Kidney capillary endothelial cell (primary cell): ENCODE measurements at regions not wholly inside any gene's neighbourhood (a gene's known extent, or its start where the extent isn't known, plus 50 kb on each side); places are given as distances from the start of the nearest gene placed in this dataset.
A peak's percentile ranks its signal among the peaks of the same experiment; 100 is the strongest.
"Not testable (repeated sequence)": the region's sequence is repeated elsewhere in the genome, so short reads cannot be mapped to it uniquely, and the experiment has no call there.

Experiments
- DNase-seq: peaks from one replicate; pipeline ENCODE4 v3.0.0-alpha.2; 2018; ENCODE audit warnings: low spot score

DNA sequence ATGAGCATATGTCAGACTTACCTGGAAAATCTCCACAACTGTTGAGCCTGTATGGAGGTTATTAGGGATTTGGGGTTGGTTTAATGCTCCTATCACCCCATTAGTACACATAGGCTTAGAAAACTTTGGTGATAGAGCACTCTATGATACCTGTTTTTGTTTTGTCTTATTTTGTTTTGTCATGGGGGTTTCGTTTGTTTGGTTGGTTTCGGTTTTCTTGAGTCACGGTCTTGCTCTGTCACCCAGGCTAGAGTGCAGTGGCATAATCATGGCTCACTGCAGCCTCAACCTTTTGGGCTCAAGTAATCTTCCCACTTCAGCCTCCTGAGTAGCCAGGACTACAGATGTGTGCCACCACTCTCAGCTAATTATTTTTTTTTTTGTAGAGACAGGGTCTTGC, 70.0 kb downstream of the MZT1 start:
- no peak for DNase-seq

DNA sequence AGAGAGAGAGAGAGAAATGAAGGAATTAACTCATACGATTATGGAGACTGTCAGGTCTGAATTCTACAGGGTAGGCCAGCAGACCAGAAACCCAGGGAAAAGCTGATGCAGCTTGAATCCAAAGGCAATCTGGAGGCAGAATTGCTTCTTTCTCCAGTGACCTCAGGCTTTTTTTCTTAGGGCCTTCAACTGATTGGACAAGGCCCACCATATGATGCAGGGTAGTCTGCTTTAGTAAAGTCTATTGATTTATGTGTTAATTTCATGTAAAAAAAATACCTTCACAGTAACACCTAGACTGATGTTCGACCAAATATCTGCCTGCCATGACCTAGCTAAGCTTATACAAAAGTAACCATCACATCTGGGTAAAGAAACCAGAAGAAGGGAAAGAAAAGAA, 71.1 kb downstream of the MZT1 start:
- DNase-seq, result no peak

DNA sequence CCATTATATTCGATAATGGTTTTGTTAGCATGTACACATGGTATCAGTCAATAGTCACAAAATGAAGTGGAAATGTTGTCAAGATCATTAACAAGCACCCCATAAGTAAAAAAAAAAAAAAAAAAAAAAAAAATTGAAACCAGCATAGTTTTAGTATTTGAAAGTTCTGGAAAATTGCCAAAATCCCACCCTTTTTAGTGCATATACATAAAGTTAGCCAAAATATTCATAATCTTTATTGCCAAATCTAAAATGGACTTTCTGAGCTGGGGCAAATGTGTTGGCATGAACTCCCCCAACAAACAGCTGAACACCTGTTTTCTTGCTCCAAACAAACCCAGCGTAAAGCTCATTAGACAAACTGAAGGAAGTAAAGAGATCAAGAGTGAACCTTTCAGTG, 73.9 kb downstream of the MZT1 start:
- no peak for DNase-seq

DNA sequence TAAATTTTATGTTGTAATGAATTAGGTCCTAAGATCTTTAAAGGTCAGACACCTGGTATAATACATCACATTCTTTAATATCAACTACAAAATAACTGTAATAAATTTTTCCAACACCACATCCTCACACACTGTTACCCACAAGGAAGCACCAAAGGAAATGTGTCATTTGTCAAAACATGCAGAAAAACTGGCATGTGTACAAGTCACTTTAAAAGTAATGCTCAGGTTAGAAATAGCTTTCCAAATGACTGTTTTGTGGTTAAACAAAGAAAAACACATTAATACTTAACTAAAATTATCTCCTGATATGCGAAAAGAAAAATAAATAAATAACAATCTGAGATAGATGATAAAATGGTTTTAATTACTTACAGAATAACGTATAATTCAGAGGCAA, 74.7 kb downstream of the MZT1 start:
- peak; percentile 61 for DNase-seq

DNA sequence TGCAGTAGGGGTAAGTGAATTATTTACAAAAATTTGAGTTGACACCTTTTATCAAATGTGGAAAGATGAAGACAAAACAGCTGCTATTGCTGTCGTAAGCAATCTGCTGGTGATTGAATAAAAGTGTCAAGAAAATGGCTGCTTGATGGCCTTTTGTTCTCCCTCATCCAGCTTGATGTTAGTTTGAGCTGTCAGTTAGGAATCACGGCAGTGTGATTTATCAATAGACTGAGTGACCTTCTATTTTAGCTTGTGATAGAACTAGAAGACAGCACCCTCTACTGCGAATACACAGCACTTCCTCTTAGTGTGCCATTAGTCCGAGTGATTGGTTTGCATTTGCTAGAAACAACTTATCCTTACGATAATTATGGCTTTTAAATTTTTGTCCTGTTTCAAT, 76.3 kb downstream of the MZT1 start:
- DNase-seq, result no peak

DNA sequence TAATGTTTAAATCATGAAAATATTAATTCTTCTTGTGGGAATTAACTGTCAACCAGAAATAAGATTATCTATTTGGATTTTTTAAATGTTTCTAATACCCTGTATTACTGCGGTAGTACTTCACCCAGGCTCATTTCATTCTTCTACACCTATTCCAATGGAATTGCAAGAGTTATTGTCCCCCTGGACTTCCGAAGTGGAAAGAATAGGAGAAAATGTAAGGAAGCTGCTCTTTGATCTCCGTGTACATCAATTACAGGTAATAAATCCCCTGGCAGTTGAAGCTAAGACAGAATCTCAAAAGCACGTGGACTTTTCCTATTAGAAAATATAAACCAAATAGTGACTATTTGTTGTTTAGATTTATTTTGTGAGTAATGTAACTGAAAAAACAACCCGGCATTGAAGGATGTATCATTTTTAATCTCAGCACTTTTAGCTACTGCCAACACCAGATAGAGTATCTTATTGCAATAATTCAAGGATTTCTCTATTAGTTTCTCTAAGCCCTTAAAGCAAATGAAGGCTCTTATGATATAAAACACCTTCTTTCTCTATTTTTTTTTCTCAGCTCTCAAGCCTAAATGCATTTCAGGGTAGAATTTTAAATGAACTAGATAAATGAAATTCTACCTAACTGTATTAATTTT, 77.3 kb downstream of the MZT1 start:
- no peak for DNase-seq

DNA sequence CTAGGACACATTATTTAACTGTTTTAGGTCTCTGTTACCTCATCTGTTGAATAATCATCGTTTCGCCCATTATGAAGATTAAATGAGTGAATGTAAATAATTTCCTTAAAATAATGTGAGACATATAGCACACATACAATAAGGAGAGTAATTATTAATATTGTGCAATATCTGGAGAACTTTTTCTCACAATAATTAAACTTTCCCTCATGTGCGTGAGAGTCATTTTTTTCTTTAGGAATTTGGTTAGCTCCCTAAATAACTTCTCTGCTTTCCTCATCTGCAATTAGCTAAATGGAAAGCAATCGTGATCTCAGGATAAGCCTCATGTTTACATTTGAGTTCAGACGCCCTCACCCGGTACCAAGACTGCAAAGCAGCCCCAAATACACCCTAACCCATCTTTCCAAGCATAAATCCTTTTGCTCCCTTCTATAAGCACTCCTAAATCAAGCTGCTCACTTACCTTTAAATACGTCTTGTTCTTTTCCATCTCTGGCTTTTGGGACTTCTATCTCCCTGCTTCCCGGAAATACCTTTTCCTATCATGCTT, 78.8 kb downstream of the MZT1 start:
- DNase-seq, result no peak

DNA sequence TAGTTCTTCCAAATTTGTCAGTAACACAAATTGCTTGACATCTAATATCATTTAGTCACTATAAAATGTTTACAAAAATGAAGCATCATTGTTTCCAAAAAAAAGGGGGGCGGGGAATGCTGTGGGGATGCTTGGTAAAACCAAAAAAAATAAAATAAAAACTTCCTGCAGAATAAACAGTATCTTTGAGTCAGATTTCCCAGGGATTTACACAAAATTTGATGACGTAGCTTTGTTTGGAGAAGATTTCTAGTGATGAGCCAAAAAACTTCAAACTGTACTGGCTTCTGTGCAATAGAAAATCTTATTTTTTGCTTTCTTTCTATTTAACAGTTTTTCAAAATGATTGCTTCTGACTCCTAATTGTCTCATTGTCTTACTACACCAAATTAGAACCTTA, 80.0 kb downstream of the MZT1 start:
- DNase-seq, result no peak

DNA sequence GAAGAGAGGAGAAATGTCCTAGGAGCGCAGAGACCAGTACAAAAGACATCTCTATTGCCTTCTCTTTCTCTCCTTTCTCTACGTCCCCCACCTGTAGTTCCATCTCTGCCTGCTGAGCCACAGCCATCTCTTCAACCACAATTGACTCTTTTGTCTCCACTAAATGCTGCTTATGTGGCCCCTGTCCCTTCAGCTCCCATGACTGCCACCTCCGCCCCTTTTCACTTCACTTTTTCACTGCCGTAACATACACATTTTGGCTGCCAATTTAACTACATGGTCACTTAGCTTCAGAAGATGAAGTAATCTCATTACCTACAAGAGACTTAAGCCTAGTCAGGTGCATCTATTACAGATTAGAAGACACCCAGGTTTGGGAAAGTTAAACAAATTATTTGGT, 81.9 kb downstream of the MZT1 start:
- no peak for DNase-seq

DNA sequence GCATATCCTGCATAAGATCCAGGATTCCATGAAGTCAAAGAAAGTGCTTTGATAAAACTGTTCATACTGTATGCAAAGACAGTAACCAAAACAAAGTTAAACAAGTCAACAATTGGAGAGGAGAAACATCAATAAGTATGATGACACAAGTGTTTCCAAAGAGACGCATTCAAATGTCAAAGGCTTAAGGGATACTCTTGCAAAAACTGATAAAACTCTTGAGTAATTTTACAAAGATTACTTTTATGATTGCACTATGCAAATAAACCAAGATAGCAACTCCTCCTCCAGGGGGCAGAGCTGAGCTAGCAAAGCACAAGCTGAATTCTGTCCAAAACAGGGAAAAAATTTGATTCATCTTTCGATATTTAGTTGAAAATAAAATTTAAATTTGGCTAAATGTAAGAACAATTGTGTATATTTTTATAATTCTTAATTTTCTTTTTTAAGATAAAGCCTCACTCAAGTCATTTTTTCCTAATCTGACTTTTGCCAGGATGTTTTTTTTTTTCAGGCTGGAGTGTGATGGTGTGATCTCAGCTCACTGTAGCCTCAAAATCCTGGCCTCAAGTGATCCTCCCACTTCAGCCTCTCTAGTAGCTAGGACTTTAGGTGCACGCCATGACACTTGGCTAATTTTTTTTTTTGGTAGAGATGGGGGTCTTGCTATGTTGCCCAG, 84.0 kb downstream of the MZT1 start:
- peak; percentile 44 for DNase-seq

DNA sequence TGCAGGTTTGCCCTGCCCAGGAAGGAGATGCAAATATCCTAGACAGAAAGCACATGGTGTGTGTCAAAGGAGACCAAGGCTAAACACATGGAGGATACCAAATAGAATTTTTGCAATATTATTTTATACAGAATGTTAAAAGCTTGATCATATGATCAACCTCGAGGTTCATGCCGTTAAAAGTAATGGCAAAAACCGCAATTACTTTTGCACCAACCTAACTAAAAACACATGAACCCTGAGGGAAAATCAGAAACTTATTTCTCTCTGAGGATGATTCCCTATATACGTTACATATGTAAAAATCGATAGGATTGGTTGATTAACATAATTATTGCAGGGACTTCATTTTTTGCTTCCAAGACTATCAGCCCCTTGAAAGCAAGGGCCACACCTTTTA, 88.1 kb downstream of the MZT1 start:
- no peak for DNase-seq

DNA sequence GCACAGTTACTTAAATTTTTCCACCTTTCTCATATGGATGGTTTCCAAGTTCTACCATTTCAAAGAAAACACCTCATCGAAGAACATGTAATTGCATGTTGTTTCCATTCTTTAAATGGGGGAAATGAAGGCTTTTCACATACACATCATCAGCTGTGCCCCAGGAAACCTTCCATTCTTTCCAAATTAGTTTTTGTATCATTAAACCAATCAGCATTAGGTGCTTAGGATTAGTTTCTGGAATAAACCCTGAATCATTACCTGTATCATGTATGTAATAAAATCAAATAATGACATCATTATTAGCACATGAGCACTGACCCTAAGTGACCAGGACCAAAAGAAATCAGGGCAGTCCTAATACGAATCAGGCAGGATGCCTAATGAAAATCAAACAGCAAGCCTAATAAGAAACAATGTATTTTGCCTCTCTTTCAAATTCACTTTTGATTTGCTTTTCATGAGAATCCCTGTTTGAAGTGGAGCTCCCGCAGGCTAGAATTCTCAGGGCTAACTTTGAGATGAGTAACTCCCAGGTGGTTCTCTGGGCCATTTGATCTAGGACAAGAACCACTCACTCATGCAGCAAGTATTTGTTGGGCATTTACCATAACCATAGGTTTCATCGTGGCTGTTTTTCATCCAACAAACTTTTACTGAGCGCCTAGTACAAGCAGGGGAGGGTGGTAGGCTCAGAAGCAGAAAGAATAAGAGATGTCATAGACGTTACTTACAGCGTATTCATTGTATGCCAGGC, 89.2 kb downstream of the MZT1 start:
- DNase-seq, result no peak

DNA sequence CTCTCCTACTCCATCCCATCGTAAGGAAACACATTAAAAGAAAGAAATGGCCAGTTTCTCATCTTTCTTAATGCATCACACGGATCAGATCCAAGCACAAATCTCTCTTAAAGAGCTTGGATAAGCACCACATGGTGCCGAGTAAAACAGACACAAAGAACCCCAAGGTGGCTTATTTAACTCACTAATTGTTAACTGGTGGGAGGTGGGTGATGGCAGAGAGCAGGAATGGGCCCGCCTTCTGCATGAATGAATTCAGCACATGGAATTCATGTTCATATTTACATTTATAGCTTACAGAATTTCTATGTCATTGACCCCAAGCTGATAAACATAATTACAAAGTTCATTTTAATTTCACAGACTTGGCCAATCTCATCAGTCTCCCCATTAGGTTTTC, 89.9 kb downstream of the MZT1 start:
- DNase-seq, result no peak

DNA sequence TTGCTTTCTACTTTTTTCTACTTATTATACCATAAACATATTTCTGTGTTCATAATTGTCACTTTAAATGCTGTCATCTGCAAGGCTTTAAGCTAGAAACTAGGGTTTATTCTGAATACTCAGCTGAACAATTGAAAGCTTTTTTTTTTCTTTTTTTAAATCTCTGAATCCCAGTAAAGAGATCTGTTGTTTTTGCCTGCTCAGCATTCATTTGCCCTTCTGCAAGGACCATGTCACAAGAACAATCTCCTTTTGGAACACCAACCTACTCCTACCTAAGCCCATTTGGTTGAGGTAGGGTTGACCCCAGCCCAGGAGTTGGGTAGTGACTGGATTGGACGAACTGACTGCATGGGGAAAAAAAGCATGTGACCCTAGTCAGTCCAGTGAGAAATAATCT, 92.6 kb downstream of the MZT1 start:
- DNase-seq, result no peak

DNA sequence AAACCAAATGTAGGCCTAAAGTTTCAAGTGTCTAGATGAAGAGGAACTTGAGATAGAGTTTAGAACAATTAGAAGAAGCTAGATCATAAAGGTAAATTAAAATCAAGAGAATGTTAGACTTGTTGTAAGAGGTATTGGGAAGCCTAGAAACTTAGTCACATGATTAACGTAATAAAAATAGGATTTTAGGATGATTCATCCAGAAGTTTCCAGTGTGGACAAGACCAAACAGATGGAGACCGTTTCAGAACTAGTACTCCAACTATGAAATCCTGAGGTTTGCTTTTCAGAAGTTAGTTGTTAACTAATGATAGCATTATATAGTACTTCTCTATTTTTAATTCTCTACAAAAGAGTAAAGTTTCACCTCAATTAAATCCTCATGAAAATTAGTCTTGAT, 104.9 kb downstream of the MZT1 start:
- no peak for DNase-seq

DNA sequence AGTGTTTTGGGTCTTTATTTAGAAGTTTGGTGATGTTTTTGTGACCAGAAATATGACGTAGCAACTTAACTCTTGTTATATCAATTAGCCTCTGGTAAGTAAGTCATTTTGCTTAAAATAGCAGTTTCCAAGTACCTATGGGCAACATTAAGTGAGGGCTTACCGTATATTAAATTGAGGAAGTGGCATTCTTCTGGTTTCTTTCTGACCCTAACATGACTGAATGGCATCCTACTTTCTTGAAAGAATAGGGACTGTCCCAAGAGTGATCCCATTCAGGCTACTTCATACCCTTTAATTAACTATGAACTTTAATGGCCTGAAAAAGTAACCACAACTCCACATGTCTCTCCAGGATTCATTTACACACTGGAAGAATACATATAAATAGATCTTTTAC, 106.6 kb downstream of the MZT1 start:
- no peak for DNase-seq

DNA sequence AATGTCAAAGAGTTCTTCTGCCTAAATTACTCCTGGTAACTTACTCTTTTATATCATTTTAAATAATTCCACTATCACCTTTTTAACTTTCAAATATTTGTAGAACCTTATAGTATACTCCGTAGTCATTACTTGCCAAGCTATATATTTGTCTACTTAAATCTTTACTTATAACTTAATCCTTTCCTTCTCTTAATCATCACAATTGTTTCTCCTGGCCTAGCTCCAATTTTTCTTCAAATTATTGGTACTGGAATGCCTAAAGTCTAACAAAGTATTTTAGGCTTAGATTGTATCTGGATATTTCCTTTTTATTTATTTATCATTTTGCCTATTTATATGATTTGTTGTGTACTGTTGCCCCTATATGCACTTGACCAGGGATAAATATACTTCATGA, 109.5 kb downstream of the MZT1 start:
- no peak for DNase-seq

DNA sequence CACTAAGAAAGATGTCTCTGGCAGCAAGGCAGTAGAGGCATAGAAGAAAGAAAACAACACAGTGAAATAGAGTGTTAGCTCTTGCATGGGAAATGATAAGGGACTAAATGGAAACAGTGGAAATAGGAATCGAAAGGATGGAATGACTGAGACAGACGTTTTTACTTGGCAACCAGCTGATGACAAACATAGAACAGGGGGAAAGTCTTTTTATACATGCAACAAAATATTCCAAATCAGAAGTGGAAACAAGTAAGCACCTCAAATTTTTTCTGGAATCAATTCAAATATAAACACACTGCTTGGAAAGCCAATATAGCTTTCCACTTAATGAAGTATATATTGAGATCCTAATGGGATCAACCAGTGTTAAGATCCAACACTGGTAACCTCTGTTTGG, 110.2 kb downstream of the MZT1 start:
- DNase-seq, result no peak

DNA sequence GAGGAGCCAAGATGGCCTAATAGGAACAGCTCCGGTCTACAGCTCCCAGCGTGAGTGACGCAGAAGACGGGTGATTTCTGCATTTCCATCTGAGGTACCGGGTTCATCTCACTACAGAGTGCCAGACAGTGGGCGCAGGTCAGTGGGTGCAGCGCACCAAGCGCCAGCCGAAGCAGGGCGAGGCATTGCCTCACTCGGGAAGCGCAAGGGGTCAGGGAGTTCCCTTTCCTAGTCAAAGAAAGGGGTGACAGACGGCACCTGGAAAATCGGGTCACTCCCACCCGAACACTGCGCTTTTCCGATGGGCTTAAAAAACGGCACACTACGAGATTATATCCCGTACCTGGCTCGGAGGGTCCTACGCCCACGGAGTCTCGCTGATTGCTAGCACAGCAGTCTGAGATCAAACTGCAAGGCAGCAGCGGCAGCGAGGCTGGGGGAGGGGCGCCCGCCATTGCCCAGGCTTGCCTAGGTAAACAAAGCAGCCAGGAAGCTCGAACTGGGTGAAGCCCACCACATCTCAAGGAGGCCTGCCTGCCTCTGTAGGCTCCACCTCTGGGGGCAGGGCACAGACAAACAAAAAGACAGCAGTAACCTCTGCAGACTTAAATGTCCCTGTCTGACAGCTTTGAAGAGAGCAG, 117.1 kb downstream of the MZT1 start:
- DNase-seq, result not testable (repeated sequence)

DNA sequence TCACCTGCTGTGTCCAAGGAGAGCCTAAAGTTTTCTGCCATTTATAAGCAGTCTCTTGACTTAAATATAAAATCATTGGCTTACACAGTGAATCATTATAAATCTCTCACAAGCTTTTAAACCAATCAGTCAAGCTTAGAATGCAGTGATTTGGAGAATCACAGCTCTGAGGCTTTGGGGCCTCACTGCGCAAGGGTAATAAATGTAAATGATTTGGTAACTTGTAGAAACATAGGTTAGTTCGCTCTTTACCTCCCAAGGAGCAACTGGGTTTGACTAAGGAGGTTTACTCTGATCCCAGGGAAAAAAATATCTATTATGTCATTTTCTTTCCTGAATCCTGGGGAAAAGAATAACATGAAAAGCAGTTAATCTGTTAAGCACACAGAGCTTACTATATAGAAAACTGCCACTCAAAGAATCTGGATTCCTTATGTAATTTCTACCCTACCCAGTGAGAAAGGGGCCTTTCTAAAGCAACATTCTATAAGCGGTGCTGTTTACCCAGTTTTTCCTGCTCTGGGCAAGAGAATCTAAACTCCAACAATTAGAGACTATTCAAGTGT, 128.2 kb downstream of the MZT1 start:
- DNase-seq, result no peak

DNA sequence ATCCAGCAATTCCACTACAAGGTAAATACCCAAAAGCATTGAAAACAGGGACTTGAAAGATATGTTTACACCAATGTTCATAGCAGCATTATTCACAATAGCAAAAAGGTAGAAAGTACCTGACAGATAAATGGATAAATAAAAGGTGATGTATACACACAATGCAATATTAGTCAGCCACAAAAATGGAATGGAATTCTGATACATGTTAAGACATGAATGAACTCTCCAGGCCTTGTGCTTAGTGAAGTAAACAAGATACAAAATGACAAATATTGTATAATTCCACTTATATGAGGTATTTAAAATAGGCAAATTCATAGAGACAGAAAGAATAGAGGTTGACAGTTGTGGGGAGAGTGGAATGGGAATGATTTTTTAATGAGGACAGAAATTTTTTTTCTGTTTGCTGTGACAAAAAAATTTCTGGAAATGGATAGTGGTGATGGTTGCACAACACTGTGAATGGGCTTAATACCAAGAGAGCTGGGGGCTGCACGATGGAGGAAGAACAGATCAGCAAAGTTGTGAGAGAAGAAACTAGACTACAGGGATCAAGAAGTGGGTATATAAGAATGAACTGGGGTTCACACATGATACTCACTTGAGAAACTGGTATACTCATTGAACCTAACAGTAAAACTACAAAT, 137.2 kb downstream of the MZT1 start:
- no peak for DNase-seq

DNA sequence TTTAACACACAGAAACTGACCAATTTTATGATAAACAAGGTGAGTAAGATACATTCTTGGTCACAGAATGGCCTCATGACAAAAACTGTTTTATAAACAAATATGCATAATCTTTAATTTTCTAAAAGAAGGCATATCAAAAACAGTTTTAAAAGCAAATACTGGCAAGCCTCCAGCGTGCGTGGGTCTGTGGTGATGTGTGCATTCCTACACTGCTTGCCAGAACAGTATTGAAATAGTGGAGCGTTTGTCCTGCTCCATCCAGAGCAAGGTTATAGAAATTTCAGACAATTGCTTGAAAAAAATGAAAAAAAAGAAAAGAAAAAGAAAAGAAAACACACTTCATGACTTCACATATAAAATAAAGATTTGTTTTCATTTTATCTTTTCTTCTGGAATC, 140.9 kb downstream of the MZT1 start:
- no peak for DNase-seq
